Adipose tissue (tissue), 3 donors: ENCODE measurements at regions not wholly inside any gene's neighbourhood (a gene's known extent, or its start where the extent isn't known, plus 50 kb on each side); places are given as distances from the start of the nearest gene placed in this dataset.

Experiments
- H3K27ac ChIP-seq: one replicate; pipeline ENCODE4 v1.5.1; 2013; ENCODE audit warnings: low read depth, low read length
- WGBS, 3 donors: extraction: QIAGEN DNeasy Blood & Tissue Kit; methylation state at CpG; one replicate each; pipeline ENCODE4 v1.1.7; 2013; 5-methylcytosine and 5-hydroxymethylcytosine counted together
- donor health status: healthy with polysubstance abuse.
- donor health status: Bipolar disorder and iron deficiency.
- donor health status: healthy.

GRCh38 chr2:43100362-43100882, 126.0 kb downstream of the ZFP36L2 start:
- WGBS, 3 donors: 57 to 65% (median 61%) methylated on average over 21 of the region's 21 CpGs
- no peak overlapping the region for H3K27ac ChIP-seq

- H3K27ac ChIP-seq: no peak overlapping the region
- WGBS, 3 donors: 96 to 98% (median 97%) methylated on average over 4 of the region's 4 CpGs
Observed at GRCh38 chr2:43099797-43100196, 126.6 kb downstream of the ZFP36L2 start.

GRCh38 chr2:43098539-43098938, 127.9 kb downstream of the ZFP36L2 start:
- H3K27ac ChIP-seq: no peak overlapping the region
- WGBS, 3 donors: 93 to 97% (median 94%) methylated on average over 4 of the region's 4 CpGs

GRCh38 chr2:43097644-43098408, 128.6 kb downstream of the ZFP36L2 start:
- no peak overlapping the region for H3K27ac ChIP-seq
- WGBS, 3 donors: 42 to 64% (median 46%) methylated on average over 7 of the region's 7 CpGs

- 92 to 94% (median 94%) methylated on average over 4 of the region's 4 CpGs for WGBS, 3 donors
Observed at GRCh38 chr2:43095533-43096295, 130.7 kb downstream of the ZFP36L2 start.

GRCh38 chr2:43092520-43093179, 133.8 kb downstream of the ZFP36L2 start:
- WGBS, 3 donors: 57 to 88% (median 86%) methylated on average over 2 of the region's 2 CpGs
- H3K27ac ChIP-seq: no peak overlapping the region

More at GRCh38 chr2:43095533-43096295, 130.7 kb downstream of the ZFP36L2 start:
- H3K27ac ChIP-seq: no peak overlapping the region

GRCh38 chr2:43090317-43090716, 136.1 kb downstream of the ZFP36L2 start:
- 95 to 100% (median 100%) methylated on average over 1 of the region's 1 CpG for WGBS, 3 donors

GRCh38 chr2:43088143-43089073, 138.0 kb downstream of the ZFP36L2 start:
- 94 to 98% (median 94%) methylated on average over 3 of the region's 3 CpGs for WGBS, 3 donors
- H3K27ac ChIP-seq: no peak overlapping the region

More at GRCh38 chr2:43090317-43090716, 136.1 kb downstream of the ZFP36L2 start:
- H3K27ac ChIP-seq: no peak overlapping the region

GRCh38 chr2:43087413-43087812, 139.0 kb downstream of the ZFP36L2 start:
- 95 to 98% (median 96%) methylated on average over 3 of the region's 3 CpGs for WGBS, 3 donors
- no peak overlapping the region for H3K27ac ChIP-seq

- H3K27ac ChIP-seq: peak overlapping the region; percentile 77
- WGBS, 3 donors: 32 to 69% (median 33%) methylated on average over 14 of the region's 14 CpGs
Observed at GRCh38 chr2:43086451-43087221, 139.8 kb downstream of the ZFP36L2 start.

- WGBS, 3 donors: 65 to 74% (median 74%) methylated on average over 8 of the region's 8 CpGs
- H3K27ac ChIP-seq: peak overlapping the region; percentile 61
Observed at GRCh38 chr2:43085929-43086328, 140.5 kb downstream of the ZFP36L2 start.

GRCh38 chr2:43085505-43085904, 140.9 kb downstream of the ZFP36L2 start:
- peak overlapping the region; percentile 61 for H3K27ac ChIP-seq
- 89 to 95% (median 92%) methylated on average over 11 of the region's 11 CpGs for WGBS, 3 donors

- 45 to 66% (median 48%) methylated on average over 8 of the region's 8 CpGs for WGBS, 3 donors
- H3K27ac ChIP-seq: no peak overlapping the region
Observed at GRCh38 chr2:43084699-43085091, 141.7 kb downstream of the ZFP36L2 start.

- WGBS, 3 donors: 50 to 81% (median 50%) methylated on average over 13 of the region's 13 CpGs
- no peak overlapping the region for H3K27ac ChIP-seq
Observed at GRCh38 chr2:43083710-43084698, 142.4 kb downstream of the ZFP36L2 start.

GRCh38 chr2:43082903-43083677, 143.3 kb downstream of the ZFP36L2 start:
- no peak overlapping the region for H3K27ac ChIP-seq
- 38 to 76% (median 39%) methylated on average over 10 of the region's 10 CpGs for WGBS, 3 donors
